Epidermal melanocyte (primary cell): ENCODE measurements at regions not wholly inside any gene's neighbourhood (a gene's known extent, or its start where the extent isn't known, plus 50 kb on each side); places are given as distances from the start of the nearest gene placed in this dataset.

ENCODE experiments used
- DNase-seq: peaks from one replicate; pipeline ENCODE4 v3.0.0; 2011; ENCODE audit warnings: low spot score; ENCODE audit not compliant: insufficient read length

DNA sequence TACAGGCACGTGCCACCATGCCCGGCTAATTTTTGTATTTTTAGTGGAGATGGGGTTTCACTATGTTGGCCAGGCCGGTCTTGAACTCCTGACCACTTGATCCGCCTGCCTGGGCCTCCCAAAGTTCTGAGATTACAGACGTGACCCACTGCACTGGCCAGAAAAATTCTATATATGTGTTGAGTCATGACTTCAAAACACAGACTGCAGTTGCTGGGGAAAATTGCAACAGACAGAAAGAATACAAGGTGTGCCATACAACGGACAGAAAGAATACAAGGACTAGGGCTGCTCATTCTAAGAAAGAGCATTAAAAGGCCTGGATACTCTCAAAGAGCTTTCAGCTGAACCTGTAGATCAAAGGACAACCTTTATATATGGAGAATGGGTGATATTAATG is 109.6 kb upstream of the ACSL4 start:
- no peak for DNase-seq

GRCh38 chrX:109843963-109844751 is 111.1 kb upstream of the ACSL4 start:
- no peak for DNase-seq

GRCh38 chrX:109844986-109845385 is 111.9 kb upstream of the ACSL4 start:
- no peak for DNase-seq

GRCh38 chrX:109845996-109846395 is 112.9 kb upstream of the ACSL4 start:
- no peak for DNase-seq

DNA sequence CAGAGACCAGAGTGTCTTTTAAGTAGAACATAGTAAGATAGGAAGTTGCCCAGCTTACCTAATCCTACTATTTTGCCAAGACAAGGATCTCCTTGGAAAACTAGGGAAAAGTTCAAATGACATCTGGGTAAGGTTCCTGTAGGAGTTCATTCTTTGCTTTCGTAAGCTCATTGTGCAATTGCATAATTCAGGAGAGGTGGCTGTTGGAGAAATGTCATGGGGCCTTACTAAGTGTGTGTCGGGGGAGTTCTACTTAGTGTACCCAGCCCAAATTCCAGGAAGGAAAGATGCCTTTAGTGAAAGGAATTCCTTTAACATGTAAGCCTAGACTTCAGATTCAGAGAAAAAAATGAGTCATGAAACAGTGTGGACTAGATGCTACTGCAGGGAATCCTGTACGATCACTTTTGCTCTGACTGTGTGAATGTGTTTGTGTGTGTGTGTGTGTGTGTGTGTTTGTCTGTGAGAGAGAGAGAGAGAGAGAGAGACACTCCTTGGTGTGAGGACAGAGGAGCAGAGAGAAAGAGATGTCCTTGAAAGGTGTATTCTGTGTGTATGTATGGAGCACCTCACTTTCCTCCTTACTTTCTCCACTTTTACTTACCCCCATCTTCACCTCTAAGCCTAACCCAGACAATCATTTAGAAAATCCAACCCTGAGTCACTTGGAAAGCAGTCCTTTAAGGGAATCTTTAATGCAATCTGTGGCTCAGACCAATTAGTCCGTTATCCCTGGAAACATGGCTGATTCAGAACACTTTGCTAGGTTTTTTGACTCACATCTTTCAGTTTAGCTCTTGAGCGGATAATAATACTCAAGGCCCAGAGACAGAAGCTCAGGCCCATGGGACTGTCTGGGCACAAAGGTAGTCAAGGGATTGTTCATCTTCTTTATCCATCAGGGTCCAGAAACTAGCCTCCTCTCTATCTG is 114.5 kb upstream of the ACSL4 start:
- no peak for DNase-seq

DNA sequence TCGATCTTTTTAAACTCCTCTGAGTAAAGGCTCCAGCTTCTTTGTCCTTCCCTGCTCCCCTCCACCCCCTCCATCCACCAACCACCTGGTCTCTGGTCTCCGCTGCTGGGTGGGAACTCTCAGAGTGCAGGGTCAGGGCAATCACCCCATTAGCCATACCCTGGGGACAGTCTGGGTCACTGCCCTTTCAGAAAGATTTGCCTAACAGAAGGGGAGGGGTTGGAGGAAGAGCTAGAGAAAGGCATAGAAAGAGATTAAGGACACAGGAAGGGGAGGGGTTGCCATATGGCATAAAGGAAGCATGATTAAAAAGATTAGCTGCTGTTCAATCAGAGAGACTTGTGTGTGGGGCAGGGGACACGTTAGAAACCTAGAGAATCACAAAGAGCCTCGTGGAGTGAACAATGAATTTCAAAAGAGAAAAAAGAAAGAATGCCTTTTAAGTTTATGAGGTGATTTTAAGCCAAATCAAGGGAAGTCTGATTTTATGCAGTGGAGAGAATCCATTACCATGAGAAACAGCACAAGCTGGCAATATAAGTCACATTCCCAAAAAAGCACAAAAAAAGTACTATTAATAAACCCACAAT is 115.5 kb upstream of the ACSL4 start:
- DNase-seq = no peak

DNA sequence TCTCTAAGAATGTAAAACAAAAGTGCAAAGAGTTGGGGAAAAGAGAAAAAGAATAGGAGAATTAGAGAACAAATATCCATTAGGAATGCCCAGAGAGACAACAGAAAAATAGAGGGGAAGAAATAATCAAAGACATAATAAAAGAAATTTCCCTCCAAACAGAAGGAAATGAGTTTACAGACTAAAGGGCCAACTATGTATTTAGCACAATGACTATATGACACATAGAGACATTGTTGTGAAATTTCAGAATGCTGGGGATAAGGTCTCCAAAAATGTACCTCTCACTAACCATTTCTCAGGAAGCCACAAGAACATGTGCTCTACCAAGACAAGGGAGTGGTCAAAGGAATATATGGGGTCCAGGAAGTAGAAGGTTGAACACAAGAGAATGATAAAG is 121.0 kb upstream of the ACSL4 start:
- DNase-seq = no peak

DNA sequence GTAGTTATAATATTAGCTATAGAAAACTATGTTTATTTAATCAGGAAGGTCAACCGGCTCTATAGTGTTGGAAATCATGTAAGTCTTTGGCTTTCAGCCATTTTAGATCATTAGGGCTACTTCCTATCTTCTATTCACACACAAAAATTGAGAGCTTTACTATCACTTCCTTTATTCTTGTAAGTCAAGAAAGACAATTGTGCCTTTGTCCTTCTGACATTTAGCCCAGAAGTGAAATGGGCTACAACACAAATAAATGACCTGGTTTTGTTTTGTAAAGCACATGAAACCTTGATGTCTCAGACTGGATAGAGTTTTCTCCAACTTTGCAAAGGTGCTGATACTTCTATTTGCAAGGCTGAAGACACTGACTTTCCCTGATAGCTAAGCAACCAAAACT is 122.4 kb upstream of the ACSL4 start:
- no peak for DNase-seq

- no peak for DNase-seq
Measured at GRCh38 chrX:109856974-109857373, 123.9 kb upstream of the ACSL4 start.

DNA sequence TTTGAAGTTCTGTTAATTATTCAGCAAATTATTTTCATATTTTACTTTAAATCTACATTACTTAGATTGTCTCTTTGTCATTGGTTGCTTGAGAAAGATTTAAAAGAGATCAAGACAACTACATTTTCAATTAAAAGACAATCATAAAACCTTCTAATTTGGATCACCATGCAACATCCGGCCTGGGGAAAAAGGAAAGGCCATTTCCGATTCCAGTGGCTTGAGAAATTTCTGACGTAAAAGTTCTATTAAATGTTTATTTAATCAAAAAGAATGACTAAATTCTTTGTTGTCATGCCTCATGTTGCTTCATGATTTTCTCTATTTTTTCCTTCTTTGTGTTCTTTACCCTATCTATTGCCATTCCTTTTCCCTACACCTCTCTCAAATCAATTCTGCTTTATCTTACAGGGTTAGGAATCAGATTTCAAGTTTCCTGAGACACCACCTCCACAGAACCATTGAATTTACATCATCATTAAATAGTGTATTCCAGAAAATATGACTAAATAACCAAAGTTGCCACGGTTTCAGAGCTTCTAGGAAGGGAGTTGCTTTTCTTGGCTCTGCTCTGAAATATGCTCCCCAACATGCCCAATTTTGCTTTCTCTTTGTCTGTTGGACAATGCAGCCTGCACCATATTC is 124.6 kb upstream of the ACSL4 start:
- no peak for DNase-seq

DNA sequence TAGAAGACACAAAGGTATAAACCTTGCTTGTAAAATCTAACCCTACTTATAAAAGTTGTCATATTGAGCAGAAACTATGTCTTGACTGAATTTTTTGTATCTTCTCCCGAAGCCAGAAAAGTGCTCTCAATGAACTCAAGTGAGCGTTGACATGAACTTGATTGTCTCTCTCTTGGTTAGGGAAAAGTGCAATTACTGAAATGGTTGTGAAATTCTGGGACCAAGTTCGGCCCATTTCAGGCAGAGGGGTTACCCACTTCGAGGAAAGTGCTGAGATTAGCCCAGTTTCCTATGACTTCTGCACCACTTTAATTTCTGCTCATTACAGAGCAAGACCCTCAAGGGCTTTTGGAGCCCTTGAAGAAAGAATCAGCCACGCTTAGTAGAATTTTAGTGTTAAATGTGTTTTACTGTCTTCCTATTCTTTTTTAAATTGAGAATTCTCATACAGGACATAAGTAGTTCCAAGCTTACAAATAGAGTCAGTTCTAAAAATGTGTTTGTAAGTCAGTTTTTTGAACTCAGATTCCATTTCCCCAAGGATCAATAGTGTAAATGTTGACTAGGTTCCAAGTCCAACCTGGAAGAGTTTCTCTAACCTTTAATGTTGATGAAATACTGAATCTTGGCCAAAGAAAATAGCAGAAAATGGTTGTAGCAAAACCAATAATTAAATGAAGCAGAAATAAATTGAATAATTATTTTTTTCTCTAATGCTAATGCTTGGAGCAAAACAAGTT is 125.7 kb upstream of the ACSL4 start:
- no peak for DNase-seq

GRCh38 chrX:109859651-109860050 is 126.6 kb upstream of the ACSL4 start:
- DNase-seq = no peak

- DNase-seq = no peak
Measured at GRCh38 chrX:109862433-109862832, 129.4 kb upstream of the ACSL4 start.

DNA sequence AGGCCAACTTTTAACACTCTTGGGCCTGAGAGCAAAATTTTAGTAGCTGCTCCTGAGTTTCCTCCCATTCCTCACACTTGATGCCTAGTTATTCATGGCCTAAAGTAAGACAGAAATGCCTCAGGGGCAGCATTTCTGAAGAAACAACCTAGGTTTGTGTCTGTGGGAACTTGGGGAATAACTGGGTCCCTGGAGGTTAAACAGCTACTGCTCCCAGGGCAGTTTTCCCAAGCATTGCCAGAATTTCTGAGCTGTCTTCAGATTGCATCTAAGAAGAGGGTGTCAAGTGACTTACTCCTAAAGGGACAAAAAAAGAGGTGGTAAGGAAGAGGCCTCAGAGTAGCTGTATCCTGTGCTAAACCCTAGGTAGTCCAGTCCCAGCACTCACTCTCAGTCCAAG is 130.8 kb upstream of the ACSL4 start:
- no peak for DNase-seq

GRCh38 chrX:109871121-109871888 is 131.6 kb upstream of the TMEM164 start:
- no peak for DNase-seq

GRCh38 chrX:109872021-109872732 is 130.7 kb upstream of the TMEM164 start:
- DNase-seq = no peak

- no peak for DNase-seq
Measured at GRCh38 chrX:109873574-109873973, 129.3 kb upstream of the TMEM164 start.

- DNase-seq = no peak
Measured at GRCh38 chrX:109873983-109874382, 128.9 kb upstream of the TMEM164 start.

- no peak for DNase-seq
Measured at GRCh38 chrX:109874548-109874947, 128.4 kb upstream of the TMEM164 start.

- DNase-seq = no peak
Measured at GRCh38 chrX:109875831-109876230, 127.1 kb upstream of the TMEM164 start.
